Endothelial cell (in vitro differentiated cells): ENCODE measurements at regions not wholly inside any gene's neighbourhood (a gene's known extent, or its start where the extent isn't known, plus 50 kb on each side); places are given as distances from the start of the nearest gene placed in this dataset.

ENCODE experiments used
- DNase-seq: peaks from one replicate; pipeline ENCODE4 v3.0.0; 2021; ENCODE audit warnings: low spot score
- H3K27ac Mint-ChIP-seq: one replicate; pipeline ENCODE4 v1.8.0; 2021; ENCODE audit warnings: mixed read lengths, inconsistent platforms; ENCODE audit not compliant: unreplicated experiment
- H3K27me3 Mint-ChIP-seq: one replicate; pipeline ENCODE4 v1.8.0; 2021; ENCODE audit warnings: mild to moderate bottlenecking, moderate library complexity, mixed read lengths, inconsistent platforms; ENCODE audit not compliant: unreplicated experiment
- H3K36me3 Mint-ChIP-seq: one replicate; pipeline ENCODE4 v1.8.0; 2021; ENCODE audit warnings: mild to moderate bottlenecking, low read depth, mixed read lengths, inconsistent platforms; ENCODE audit not compliant: unreplicated experiment
- H3K4me1 Mint-ChIP-seq: one replicate; pipeline ENCODE4 v1.8.0; 2021; ENCODE audit warnings: mild to moderate bottlenecking, mixed read lengths, inconsistent platforms; ENCODE audit not compliant: unreplicated experiment
- H3K4me3 Mint-ChIP-seq: one replicate; pipeline ENCODE4 v1.8.0; 2021; ENCODE audit warnings: mild to moderate bottlenecking, mixed read lengths, inconsistent platforms; ENCODE audit not compliant: unreplicated experiment
- H3K9me3 Mint-ChIP-seq: one replicate; pipeline ENCODE4 v1.8.0; 2021; ENCODE audit warnings: mixed read lengths, inconsistent platforms; ENCODE audit not compliant: unreplicated experiment
- CTCF ChIP-seq: fragments of 200-600 bp; sonication (generic); IDR thresholded peaks from one replicate; pipeline ENCODE4 v1.5.0; 2021; ENCODE audit warnings: antibody characterized with exemption; ENCODE audit not compliant: unreplicated experiment

DNA sequence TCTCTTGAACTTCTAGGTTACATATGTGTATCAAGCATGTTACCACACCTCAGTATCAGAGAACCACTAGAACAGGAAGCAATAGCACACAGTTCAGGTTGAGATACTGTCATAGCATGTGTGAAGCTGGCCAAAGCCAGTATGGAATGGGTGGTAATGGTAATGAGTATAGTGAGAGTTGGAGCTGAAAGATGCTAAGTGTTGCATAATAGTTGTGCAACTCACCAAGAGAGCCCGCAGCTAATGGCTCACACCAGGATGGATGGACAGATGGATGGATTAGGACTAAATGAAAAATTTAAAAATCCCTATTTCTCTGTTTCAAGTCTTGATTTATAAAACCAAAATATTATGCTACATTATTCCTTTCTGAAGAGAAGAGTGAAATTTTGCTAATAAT, 53.4 kb upstream of the KCNN2 start:
- no peak for TF ChIP-seq CTCF
- no peak overlapping the region for H3K4me3 Mint-ChIP-seq
- no peak overlapping the region for H3K27ac Mint-ChIP-seq
- no peak for DNase-seq
- H3K4me1 Mint-ChIP-seq, result no peaks in the 10 kb centered on the region
- no peaks in the 10 kb centered on the region for H3K36me3 Mint-ChIP-seq
- H3K27me3 Mint-ChIP-seq, result no peaks in the 10 kb centered on the region
- no peaks in the 10 kb centered on the region for H3K9me3 Mint-ChIP-seq

DNA sequence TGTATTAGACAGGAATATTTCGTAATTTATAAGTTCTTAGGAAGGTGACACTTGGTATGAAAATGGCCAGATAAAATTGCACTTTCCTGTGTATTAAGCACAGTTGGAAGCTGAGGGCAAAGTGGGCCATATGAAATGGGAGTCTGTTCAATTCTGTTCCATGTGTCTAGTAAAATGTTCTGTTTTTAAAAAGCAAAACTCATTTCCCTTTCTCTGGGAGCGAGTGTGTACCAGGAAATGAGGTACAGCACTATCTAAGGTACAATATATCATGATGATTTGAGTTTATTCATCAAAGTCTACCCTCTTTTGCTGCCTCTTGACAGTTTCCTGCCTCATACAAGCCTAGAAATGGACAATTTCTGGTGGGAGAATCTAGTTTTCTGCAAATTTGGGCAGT, 51.2 kb upstream of the KCNN2 start:
- H3K36me3 Mint-ChIP-seq, result no peaks in the 10 kb centered on the region
- H3K27ac Mint-ChIP-seq, result no peak overlapping the region
- no peak for DNase-seq
- TF ChIP-seq CTCF, result no peak
- no peaks in the 10 kb centered on the region for H3K4me1 Mint-ChIP-seq
- no peak overlapping the region for H3K4me3 Mint-ChIP-seq
- no peaks in the 10 kb centered on the region for H3K27me3 Mint-ChIP-seq
- no peaks in the 10 kb centered on the region for H3K9me3 Mint-ChIP-seq

DNA sequence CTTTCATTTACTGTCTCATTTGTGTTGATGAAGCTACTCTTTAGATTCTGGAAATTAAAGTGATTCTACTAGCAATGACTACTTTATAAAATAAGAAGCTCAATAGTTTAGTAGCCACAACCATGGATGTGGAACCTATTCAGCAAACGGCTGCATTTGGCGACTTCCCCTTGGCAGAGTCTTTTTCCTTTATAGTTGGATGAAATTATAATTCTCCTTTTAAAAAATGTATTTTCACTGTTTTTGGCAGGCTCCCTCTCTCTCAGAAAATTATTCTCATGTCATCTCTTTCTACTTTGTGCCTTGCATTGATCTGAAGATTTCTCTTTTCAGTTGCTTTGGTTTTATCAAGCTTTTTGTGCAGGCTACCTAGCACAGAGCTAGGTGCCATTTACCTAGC, 50.6 kb upstream of the KCNN2 start:
- Mint-ChIP-seq H3K36me3 (no peaks in the 10 kb centered on the region), H3K27me3 (no peaks in the 10 kb centered on the region), H3K27ac (no peak overlapping the region), H3K4me1 (no peaks in the 10 kb centered on the region), H3K9me3 (no peaks in the 10 kb centered on the region), H3K4me3 (no peak overlapping the region)
- TF ChIP-seq CTCF, result no peak
- no peak for DNase-seq

GRCh38 chr5:114311968-114312367, 49.9 kb upstream of the KCNN2 start:
- H3K27me3 Mint-ChIP-seq, result no peaks in the 10 kb centered on the region
- peaks cover 5% of the 10 kb centered on the region for H3K4me1 Mint-ChIP-seq
- no peaks in the 10 kb centered on the region for H3K36me3 Mint-ChIP-seq
- no peak overlapping the region for H3K4me3 Mint-ChIP-seq
- no peak overlapping the region for H3K27ac Mint-ChIP-seq
- TF ChIP-seq CTCF, result no peak
- DNase-seq, result no peak
- H3K9me3 Mint-ChIP-seq, result no peaks in the 10 kb centered on the region
